Erythroblast (primary cell): ENCODE measurements at regions not wholly inside any gene's neighbourhood (a gene's known extent, or its start where the extent isn't known, plus 50 kb on each side); places are given as distances from the start of the nearest gene placed in this dataset.

ENCODE experiments used
- GATA1 ChIP-seq: IDR thresholded peaks from 2 replicates; pipeline ENCODE4 v1.6.1; 2011; ENCODE audit warnings: low read depth, mild to moderate bottlenecking, control low read depth, low read length, moderate library complexity
- POLR2A ChIP-seq: IDR thresholded peaks from 2 replicates; pipeline ENCODE4 v1.6.1; 2011; ENCODE audit warnings: mild to moderate bottlenecking, low read length

DNA sequence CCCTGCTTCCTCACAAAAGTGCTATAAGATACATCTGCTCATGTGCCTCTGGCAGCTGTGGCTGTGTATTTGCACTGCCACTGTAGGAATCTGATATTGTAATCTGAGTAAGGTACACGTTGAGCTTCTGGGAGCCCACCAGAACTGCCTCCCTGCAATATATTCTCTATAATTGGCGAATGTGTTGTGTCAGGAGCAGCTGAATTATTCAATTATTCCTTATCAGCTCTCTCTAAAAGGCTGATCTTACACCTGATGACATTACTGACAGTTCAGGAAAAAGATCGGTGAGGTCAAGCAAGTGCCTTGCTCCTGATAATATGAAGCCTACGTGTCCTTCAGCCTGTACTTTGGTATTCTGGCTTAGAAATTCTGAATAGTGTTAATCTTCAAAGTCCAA, 1015.0 kb downstream of the CDH9 start:
- no peak for TF ChIP-seq POLR2A
- TF ChIP-seq GATA1 = no peak
